ENCODE measurements at regions not wholly inside any gene's neighbourhood (a gene's known extent, or its start where the extent isn't known, plus 50 kb on each side); places are given as distances from the start of the nearest gene placed in this dataset.
"Not testable (repeated sequence)": the region's sequence is repeated elsewhere in the genome, so short reads cannot be mapped to it uniquely, and the experiment has no call there.

DNA sequence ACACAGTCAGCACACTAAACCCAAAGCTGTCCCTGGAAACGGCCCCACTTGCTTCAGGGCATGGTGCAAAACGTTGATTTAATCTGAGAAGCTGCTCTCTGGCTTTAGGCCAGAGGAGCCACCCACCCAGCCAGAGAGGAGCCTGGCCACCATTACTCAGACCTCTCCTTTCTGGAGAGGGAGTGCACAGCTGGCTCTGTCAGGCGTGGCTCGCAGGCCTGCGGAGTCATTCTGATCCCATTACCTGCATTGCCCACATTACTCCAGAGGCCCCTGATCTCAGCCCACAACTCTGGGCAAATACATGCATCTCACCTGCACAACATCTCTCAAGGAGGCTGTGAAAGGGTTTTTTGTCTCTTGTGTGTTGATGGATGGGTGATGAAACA is 370.0 kb upstream of the IGFBP3 start:
- DNase-seq (ENCODE audit: low read depth) = peak; percentile 41

DNA sequence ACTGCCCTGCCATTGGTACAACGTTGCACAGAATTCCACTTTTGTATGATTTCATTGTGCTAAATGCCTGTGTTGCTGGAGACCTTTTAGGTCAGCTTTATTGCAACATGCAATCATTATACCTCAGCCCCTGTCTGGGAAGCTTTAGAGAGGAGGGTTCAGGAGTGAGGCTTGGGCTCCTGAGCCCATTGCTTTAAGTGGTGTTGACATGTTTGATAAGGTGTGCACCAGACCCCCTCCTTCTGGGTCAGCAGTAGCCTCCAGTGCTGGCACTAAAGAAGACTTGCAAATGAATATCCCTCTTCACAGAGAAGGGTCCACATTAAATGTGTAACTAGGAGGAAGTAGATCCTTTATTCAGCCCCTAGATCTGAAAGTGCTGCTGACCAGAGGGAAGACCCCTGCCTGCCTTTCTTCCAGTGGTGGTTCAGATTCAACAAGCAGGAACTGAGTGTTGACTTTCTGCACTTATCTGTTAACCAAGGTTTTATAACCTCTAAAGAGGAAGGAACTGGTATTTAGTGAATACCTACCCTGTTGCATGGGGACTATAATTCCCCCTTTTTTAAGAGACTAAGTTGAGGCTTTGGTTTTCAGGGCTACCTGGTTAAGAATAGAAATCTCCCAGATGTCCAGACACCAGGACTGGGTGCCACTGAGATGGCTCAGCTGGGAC is 369.4 kb upstream of the IGFBP3 start:
- no peak for DNase-seq (ENCODE audit: low read depth)

DNA sequence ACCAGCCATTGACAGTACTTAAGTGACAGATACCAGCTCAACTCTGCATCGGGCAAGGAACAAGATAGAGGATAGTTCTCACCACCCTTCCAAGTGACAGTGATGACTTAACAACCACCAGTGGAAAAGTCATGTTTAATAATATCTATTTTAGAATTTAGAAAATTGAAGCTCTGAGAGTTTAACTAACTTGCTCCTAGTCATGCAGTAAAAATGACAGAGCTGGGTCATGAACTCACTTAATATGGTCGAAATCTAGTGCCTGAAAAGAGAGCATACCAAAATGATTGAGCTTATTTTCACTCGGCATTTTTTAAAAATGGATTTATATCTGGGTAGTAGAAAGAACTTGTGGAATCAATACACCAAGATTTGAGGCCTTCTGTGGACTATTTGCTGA is 367.8 kb upstream of the IGFBP3 start:
- no peak for DNase-seq (ENCODE audit: low read depth)

DNA sequence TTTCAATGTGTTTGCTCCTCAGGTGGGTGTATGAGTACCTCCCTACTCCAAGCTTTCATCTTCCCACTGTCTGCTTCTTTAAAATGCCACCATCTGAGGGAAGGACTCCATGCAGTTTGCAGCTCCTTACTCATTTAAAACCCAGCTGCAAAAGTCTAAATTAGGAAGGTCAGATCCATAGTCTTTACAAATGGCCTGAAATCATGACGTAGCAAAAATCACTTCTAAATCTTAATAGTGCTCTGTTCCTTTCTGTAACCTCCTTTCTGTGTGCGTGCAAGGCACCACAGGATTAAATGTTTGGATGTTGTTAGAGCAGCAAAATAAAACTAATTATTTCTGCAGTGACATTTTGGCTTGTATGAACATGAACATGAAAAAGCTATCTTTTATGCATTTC is 366.9 kb upstream of the IGFBP3 start:
- no peak for DNase-seq (ENCODE audit: low read depth)

DNA sequence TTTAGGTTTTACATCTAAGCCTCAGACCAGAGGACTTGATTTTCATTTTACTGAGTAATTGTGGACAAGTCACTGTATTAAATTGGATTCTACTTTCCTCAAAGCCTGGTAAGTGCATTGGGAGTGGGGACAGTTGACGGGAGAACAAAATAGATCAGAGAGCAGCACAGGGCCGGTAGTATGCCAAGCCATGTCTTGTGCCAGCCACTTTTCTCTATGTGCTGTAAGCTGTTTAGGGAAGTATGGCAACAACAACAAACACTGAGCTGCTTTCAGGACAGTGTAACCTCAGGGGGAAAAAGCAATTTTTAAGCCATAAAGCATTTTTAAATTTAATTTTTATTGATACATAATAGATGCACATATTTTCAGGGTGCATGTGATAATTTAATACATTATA is 365.9 kb upstream of the IGFBP3 start:
- DNase-seq (ENCODE audit: low read depth) = no peak

DNA sequence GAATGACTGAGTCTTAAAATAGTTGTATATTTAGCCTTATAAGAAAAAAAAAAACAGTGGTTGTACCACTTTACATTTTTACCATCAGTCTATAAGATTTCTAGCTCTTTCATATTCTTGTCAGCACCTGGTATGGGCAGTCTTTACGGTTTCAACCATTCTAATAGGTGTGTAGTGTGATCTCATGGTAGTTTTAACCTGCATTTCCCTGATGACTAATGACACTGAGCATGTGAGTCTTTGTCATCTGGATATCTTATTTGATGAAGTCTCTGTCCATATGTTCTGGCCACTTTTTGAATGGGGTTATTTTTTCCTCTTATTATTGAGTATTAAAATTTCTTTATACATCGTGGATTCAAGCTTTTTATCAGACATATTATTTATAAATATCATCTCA is 365.3 kb upstream of the IGFBP3 start:
- no peak for DNase-seq (ENCODE audit: low read depth)

DNA sequence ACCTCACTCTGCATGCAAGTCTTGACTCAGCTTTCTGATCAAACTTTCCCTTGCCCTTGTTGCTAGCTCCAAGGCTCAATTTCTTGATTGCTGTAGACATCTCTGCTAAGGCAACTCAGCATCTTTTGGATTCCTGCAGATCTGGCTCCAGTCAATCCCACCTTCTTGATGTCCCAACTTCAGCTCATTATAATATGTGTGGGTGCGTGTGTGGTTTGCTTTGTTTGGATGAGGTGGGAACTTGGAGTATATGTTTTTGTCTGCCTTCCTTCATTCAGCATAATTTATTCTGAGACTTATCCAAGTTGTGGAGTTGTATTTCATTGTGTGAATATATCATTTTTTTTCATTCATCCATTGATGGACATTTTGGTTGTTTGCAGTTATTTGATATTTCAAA is 364.8 kb upstream of the IGFBP3 start:
- DNase-seq (ENCODE audit: low read depth) = no peak

DNA sequence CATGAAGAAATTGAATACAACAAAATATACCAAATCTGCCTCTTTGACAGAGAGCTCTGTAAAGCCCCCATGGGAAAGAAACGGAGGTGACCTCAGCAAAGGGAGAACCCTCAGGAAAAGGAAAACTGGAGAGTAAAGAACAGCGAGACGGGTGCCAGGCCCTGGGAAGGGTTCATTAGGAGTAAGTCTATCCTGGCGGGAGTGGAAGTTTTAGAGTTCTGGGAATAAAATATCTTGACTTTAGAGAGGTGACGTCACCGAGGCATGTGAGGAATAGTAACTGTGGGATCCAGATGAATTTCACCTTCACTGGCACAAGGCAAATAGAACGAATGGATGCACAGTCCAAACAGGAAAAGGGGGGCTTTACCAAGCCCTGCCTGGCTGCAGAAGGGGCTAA is 362.8 kb upstream of the IGFBP3 start:
- no peak for DNase-seq (ENCODE audit: low read depth)

DNA sequence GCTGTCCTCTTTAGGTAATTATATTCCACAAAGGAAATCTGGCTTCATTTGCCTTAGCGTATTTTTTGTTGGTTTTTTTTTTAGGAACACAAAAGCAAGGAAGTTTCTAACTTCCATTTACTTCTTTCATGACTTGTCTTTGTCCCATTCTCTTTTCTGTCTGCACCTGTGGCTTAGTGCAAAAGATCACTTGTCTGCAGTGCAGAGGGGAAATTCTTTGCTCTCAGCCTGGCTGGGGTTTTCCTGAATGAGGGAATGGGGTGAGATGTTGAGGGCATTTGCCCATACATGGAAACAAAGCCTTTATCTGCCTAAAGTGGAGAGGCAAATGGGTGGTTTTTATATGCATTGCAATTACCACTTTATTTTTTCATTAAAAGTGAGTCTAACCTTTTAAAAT is 361.1 kb upstream of the IGFBP3 start:
- DNase-seq (ENCODE audit: low read depth) = no peak

DNA sequence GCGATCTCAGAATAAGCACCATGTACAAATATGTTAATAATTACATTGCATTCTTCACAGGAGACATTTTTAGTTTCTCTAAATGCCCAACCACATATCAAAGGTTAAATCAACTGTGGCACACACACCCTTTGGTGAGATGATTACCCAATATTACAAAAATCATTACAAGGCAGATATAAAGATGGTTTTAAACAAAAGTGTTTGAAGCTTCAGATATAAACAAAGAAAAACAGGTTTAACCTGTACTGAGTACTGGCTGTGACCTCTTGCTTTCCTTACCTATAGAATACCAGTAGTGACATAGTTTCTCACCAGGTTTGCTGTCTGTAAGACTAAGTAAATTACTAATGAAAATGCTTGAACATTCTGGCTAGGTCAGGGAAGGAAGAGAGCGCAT is 360.0 kb upstream of the IGFBP3 start:
- no peak for DNase-seq (ENCODE audit: low read depth)

DNA sequence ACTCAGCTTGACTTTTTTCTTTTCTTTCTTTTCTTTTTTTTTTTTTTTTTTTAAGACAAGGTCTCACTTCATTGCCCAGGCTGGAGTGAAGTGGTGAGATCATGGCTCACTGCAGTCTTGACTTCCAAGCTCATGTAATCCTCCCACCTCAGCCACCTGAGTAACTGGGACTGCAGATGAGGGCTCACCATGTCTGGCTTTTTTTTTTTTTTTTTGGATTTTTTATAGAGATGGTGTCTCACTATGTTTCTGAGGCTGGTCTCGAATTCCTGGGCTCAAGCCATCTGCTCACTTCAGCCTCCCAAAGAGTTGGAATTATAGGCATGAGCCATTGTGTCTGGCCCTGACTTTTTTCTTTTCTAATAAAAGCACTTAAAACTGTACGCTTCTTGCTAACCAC is 358.2 kb upstream of the IGFBP3 start:
- DNase-seq (ENCODE audit: low read depth) = no peak

DNA sequence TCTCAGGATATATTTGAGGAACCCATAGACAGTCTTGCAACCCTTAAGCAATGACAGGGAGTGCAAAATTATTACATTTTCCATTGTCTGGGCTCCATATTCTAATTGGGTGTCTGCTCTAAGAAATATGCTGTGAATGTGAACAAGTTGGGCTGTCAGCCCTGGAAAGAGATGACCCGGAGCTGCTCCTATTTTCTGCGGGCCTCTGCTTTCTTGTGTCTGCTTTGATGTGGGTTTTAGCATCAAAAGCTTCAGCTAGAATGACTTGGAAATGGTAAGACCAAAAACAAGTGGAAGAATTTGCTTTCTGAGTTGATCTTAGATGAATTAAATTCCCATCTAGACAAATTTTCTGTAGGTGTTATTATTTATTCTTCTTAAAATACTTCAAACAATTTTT is 343.6 kb upstream of the IGFBP3 start:
- DNase-seq (ENCODE audit: low read depth) = no peak

DNA sequence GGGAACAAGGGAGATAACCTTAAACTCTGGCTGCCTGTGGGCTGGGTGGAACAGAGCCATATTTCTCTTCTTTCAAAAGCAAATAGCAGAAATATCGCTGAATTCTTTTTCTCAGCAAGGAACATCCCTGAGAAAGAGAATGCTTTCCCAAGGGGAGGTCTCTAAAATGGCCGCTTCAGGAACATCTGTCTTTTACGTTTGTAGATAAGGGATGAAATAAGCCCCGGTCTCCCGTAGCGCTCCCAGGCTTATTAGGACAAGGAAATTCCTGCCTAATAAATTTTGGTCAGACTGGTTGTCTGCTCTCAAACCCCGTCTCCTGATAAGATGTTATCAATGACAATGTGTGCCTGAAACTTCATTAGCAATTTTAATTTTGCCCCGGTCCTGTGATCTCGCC is 340.6 kb upstream of the IGFBP3 start:
- DNase-seq (ENCODE audit: low read depth) = not testable (repeated sequence)

DNA sequence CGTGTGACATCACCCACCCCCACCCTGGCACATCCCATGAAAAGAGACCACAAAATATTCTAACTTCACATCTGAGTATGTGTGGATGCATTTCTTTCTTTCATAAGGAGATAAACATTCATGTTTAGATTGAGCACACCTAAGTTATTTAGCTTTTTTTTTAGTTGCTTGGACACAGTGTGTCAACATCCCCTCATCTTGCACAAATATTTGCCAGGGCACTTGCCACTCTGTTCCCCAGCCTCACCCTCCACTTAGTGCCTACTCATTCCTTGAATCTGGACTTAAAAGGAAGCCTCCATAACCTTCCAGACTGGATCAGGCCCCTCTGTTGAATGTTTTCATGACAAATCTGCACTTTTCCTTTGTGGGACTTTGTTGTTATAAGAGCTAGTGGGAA is 338.9 kb upstream of the IGFBP3 start:
- DNase-seq (ENCODE audit: low read depth) = no peak

DNA sequence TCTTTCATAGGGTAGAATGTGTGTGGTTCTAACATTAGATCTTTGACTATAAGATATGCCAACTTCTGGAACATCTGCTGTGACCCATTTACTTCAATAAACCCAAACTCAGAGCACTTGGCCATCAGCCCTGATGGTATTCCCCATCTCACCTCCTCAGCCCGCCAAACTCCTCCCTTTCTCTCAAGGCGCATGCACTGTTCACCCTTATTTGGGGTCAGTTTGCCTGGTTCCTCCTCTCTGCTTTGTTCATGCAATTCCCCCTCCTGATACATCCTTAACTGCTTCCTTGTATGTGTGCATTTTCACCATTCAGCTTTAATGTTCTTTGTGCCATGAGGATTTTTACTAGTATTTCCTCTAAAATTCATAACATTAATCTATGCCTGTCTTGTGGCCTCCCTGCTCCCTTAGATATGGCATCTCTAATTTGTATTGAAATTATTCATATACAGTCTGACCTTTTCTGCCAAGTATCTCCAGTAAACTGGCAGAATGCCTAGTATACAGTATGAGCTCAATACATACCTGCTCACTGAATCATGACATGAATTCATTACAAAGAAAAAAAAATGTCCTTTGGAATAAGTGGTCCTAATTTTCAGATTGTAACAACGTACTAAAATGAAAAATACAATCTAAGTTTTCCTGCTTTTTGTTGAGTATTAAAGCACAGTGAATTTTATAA is 336.8 kb upstream of the IGFBP3 start:
- peak; percentile 62 for DNase-seq (ENCODE audit: low read depth)

DNA sequence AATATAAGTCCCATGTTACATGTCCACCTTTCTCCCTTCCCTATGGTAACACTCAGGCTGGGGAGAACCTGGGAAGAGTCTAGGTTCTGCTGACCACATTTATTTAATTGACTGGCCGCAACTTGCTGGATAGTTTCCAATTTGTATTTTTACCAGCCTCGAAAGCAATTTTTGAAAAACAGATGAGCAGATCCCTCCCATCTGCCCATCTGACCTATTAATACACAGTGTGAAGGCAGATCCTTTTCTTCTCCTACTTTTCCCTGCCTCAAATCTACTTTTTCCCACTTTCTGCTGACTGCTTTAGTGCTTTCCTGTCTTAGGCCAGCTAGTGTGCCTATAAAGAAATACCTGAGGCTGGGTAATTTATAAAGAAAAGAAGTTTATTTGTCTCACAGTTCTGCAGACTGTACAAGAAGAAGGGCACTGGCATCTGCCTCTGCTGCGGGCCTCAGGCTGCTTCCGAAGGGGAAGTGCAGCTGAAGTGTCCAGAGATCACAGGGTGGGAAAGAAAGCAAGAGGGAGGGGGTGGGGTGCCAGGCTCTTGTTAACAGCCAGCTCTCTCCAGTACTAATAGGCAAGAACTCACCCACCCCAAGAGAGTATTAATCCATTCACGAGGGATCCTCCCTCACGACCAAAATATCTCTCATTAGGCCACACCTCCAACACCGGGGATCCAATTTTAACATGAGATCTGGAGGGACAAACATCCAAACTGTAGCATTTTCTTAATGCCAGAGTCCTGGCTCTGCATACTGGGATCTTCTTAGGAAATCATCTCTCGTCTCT is 336.0 kb upstream of the IGFBP3 start:
- DNase-seq (ENCODE audit: low read depth) = peak; percentile 50

DNA sequence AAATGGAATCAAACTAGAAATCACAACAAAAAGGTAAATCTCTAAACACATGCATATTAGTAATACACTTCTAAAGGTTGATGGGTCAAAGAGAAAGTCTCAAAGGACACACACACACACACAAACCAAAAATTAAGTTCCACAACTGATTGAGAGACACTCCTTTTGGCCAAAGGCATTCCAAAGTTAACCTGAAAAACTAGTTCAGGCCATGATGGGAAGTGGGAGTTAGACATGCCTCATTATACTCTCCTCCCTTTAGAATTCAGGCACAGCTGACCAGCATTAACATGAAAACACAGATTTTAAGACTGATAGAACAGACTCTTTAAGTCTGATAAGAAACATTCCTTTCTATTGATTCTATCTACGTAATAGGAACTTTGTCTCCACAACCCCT is 332.4 kb upstream of the IGFBP3 start:
- no peak for DNase-seq (ENCODE audit: low read depth)

DNA sequence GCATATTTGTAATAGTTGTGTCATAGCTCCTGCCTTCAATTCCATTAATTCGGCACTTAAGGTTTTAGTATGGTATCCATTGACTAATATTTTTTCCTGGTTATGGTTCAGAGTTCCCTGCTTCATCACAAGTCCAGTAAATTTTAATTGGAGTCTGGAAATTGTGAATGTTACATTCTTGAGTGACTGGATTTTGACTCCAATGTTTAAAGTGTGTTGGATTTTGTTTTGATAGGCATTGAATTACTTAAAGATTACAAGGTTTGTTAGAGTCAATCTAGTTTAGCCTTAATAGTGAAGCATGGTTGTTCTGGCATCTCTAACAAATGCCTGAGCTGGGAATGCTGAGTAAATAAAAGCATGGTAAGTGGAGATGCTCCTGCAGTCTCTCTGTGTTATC is 326.6 kb upstream of the IGFBP3 start:
- DNase-seq (ENCODE audit: low read depth) = peak; percentile 19

DNA sequence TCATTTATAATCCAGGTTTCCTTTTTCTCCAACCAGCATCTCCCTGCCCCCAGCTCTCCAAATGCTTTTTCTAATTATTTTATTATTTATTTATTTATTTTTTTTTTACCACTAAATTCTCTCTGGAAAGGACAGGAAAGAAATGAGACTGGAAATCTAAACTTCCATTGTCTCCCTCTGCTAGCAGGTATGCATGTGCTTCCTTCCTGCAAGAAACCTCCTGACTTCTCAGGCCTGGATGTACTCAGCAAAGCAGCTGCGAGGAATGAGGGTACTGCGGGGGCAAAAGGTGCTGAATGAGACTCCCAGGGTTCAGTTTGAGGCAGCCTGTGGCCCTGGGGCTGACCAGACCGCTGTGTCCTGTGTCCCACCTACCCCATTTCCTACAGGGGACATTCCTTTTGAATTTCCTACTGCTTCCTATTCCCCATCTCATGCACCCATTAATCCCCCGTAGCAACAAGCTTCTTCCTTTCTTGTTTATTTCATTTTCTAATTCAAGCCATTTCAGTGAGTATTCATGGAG is 324.6 kb upstream of the IGFBP3 start:
- no peak for DNase-seq (ENCODE audit: low read depth)

DNA sequence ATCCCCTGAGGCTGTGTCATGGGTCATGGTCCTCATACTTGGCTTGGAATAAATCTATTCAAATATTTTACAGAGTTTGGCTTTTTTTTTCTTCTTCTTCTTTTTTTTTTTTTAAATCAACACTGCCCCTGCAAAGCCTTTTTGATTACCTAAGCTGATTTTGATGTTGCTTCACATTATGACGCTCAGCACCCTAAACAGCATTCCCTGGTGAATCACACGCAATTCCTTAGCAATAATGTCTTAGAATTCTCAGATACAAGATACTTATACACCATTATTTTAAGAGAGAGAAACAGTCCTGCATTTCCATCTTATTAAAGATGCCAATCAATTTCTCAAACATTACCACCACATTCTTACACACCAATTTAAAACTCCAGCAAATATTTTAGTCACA is 323.7 kb upstream of the IGFBP3 start:
- no peak for DNase-seq (ENCODE audit: low read depth)

DNA sequence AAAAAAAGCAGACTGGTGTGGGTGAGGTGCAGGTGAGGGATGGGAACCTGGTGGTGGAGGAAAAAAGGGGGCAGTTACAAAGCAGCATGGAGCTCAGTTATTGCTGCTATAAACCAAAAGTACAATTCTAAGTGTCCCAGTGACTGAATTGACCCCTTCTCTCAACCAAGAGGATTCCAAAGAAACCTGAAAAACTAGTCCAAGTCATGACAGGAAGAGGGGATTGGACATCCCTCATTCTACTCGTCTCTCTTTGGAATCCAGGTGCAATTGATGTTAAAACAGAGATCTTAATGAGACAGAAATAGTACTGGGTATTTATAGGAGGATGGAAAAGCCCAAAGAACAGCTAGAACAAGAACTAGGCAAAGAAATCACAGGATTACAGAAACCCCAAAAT is 322.3 kb upstream of the IGFBP3 start:
- DNase-seq (ENCODE audit: low read depth) = no peak

DNA sequence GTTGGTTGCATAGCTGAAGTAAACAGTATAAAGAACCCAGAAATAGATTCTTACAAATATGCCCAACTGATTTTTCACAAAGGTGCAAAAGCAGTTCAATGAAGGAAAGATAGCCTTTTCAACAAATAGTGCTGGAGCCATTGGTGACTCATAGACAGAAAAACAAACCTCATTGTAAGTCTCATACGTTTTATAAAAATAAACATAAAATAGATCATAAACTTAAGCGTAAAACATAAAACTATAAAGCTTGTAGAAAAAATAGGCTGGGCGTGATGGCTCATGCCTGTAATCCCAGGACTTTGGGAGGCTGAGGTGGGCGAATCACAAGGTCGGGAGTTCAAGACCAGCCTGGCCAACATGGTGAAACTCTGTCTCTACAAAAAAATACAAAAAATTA is 318.8 kb upstream of the IGFBP3 start:
- DNase-seq (ENCODE audit: low read depth) = no peak

DNA sequence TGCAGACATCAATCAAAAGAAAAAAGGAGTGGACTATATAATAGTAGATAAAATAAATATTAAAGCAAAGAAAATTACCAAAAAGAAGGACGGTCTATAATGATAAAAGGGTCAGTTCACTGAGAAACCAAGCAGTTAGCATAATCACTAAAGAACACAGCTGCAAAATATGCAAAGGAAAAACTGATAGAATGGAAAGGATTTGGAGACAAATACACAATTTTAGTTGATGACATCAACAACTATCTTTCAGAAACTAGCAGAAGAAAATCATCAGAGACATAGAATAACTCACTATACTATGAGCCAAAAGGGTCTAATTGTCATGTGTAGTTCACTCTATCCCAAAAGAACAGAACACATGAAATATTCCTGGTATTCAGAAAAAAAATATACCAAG is 316.4 kb upstream of the IGFBP3 start:
- DNase-seq (ENCODE audit: low read depth) = no peak
